ENCODE measurements at regions not wholly inside any gene's neighbourhood (a gene's known extent, or its start where the extent isn't known, plus 50 kb on each side); places are given as distances from the start of the nearest gene placed in this dataset.

- H3K27ac ChIP-seq = no peak overlapping the region
- no peak overlapping the region for H3K4me3 ChIP-seq
- H3K4me1 ChIP-seq = no peaks in the 10 kb centered on the region
- no peaks in the 10 kb centered on the region for H3K36me3 ChIP-seq
- no peaks in the 10 kb centered on the region for H3K27me3 ChIP-seq
- TF ChIP-seq, protein P1, sequence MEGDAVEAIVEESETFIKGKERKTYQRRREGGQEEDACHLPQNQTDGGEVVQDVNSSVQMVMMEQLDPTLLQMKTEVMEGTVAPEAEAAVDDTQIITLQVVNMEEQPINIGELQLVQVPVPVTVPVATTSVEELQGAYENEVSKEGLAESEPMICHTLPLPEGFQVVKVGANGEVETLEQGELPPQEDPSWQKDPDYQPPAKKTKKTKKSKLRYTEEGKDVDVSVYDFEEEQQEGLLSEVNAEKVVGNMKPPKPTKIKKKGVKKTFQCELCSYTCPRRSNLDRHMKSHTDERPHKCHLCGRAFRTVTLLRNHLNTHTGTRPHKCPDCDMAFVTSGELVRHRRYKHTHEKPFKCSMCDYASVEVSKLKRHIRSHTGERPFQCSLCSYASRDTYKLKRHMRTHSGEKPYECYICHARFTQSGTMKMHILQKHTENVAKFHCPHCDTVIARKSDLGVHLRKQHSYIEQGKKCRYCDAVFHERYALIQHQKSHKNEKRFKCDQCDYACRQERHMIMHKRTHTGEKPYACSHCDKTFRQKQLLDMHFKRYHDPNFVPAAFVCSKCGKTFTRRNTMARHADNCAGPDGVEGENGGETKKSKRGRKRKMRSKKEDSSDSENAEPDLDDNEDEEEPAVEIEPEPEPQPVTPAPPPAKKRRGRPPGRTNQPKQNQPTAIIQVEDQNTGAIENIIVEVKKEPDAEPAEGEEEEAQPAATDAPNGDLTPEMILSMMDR (IDR thresholded peaks at IDR 0.05) = no peak
- DNase-seq (ENCODE audit: low spot score) = no peak
- H3K9me3 ChIP-seq = no peaks in the 10 kb centered on the region
Measured at GRCh38 chr3:71975573-71975972, 190.6 kb upstream of the PROK2 start.

- no peak overlapping the region for H3K27ac ChIP-seq
- H3K9me3 ChIP-seq = no peaks in the 10 kb centered on the region
- no peaks in the 10 kb centered on the region for H3K4me1 ChIP-seq
- H3K4me3 ChIP-seq = no peak overlapping the region
- H3K27me3 ChIP-seq = no peaks in the 10 kb centered on the region
- no peak for DNase-seq (ENCODE audit: low spot score)
- TF ChIP-seq, protein P1 (IDR thresholded peaks at IDR 0.05) = no peak
- no peaks in the 10 kb centered on the region for H3K36me3 ChIP-seq
Measured at GRCh38 chr3:71974786-71975185, 189.8 kb upstream of the PROK2 start.

- Histone ChIP-seq H3K27ac (no peak overlapping the region), H3K27me3 (no peaks in the 10 kb centered on the region), H3K36me3 (no peaks in the 10 kb centered on the region), H3K4me3 (no peak overlapping the region), H3K4me1 (no peaks in the 10 kb centered on the region), H3K9me3 (no peaks in the 10 kb centered on the region)
- TF ChIP-seq, protein P1 (IDR thresholded peaks at IDR 0.05) = peak in 1 of 2 donors; percentile 18
- DNase-seq (ENCODE audit: low spot score) = no peak
Measured at GRCh38 chr3:71973274-71974030, 188.5 kb upstream of the PROK2 start.

- Histone ChIP-seq H3K4me1 (no peaks in the 10 kb centered on the region), H3K9me3 (no peaks in the 10 kb centered on the region), H3K36me3 (no peaks in the 10 kb centered on the region), H3K4me3 (no peak overlapping the region), H3K27me3 (no peaks in the 10 kb centered on the region), H3K27ac (no peak overlapping the region)
- TF ChIP-seq, protein P1 (IDR thresholded peaks at IDR 0.05) = no peak
- DNase-seq (ENCODE audit: low spot score) = no peak
Measured at GRCh38 chr3:71972031-71972430, 187.1 kb upstream of the PROK2 start.

DNA sequence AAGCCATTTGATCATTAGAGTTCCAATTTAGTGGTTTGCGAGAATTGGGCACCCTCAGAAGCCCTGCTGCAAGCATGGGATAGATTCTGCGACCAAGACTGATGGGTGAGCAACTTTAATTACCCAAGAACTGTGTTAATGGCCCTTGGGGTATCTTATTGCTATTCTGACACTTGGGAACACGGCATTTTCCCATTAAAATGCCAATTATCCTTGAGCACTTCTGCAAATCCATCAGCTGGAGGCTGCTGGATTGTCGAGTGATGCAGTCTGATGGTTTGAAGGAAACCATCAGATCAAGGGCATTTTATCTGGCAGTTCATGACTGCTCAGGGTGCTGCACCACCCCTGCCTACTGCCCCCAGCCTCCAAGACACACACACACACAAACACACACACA lies 183.6 kb upstream of the PROK2 start:
- DNase-seq (ENCODE audit: low spot score) = no peak
- no peaks in the 10 kb centered on the region for H3K9me3 ChIP-seq
- H3K4me3 ChIP-seq = no peak overlapping the region
- no peaks in the 10 kb centered on the region for H3K36me3 ChIP-seq
- TF ChIP-seq, protein P1 (IDR thresholded peaks at IDR 0.05) = no peak
- no peak overlapping the region for H3K27ac ChIP-seq
- no peaks in the 10 kb centered on the region for H3K4me1 ChIP-seq
- H3K27me3 ChIP-seq = no peaks in the 10 kb centered on the region

DNA sequence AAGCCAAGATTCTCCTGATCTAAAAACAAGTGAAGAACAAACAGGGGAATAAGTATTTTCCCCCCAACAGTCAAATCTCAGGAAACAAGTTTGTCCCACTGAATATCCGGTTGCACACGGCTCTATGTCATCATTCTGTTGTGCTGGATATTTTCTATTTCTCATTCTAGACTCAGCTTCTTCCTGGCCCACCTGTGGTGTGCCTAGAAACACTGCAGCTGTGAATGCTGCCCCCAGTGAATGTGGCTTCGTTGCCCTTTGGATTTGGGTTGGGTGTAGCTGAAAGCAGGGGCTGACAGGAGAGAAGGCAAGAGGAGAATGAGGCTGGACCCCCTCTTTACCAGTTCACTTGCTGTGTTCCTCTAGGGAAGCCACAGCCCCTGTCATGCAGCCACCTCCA lies 181.2 kb upstream of the PROK2 start:
- TF ChIP-seq, protein P1 (IDR thresholded peaks at IDR 0.05) = no peak
- H3K36me3 ChIP-seq = no peaks in the 10 kb centered on the region

More for the DNA sequence above, 181.2 kb upstream of the PROK2 start:
- H3K27me3 ChIP-seq = no peaks in the 10 kb centered on the region
- DNase-seq (ENCODE audit: low spot score) = no peak
- H3K9me3 ChIP-seq = no peaks in the 10 kb centered on the region
- H3K4me1 ChIP-seq = no peaks in the 10 kb centered on the region
- H3K4me3 ChIP-seq = no peak overlapping the region
- no peak overlapping the region for H3K27ac ChIP-seq

Data from right atrium auricular region (tissue), 2 donors.